ENCODE measurements at regions not wholly inside any gene's neighbourhood (a gene's known extent, or its start where the extent isn't known, plus 50 kb on each side); places are given as distances from the start of the nearest gene placed in this dataset.

DNA sequence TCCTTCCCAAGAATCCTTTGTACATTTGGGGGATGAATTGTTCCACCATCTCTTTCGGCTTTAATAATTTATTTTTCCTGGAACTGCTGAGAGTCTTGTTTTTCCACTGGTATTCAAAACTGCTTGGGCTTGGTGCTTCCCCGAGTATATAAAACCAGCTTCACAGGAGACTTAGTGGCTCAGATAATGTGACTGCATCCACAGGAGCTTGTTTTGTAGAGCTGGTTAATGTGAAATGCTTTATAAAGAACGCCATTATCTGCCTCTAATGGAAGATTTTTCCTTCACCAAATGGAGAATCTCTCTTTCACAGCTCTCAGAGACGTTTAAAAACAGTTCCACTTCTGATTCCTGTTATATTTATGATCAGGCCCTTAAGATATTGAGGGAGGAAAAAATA is 935.5 kb downstream of the RAB28 start:
- no peak for FAIRE-seq
- ChIA-PET POLR2A (no interaction called here), CTCF (ENCODE audit: low intra/inter-chr PET ratio) (no interaction called here)
- no peak for ATAC-seq
- Histone ChIP-seq H4K20me1 (replicated peaks; ENCODE audit: control insufficient read depth, insufficient read depth, low read length) (no peaks in the 10 kb centered on the region), H3K4me2 (ENCODE audit: insufficient read depth, low read length) (no peak overlapping the region), H3K4me3 (no peak overlapping the region), H2AFZ (ENCODE audit: low read depth, low read length) (no peak overlapping the region), H3K27me3 (ENCODE audit: control insufficient read depth in 2 of 2, insufficient read depth in 2 of 2, low read length in 2 of 2) (no peaks in the 10 kb centered on the region), H3K36me3 (ENCODE audit: control insufficient read depth, insufficient read depth, low read length) (no peaks in the 10 kb centered on the region), H3K79me2 (ENCODE audit: control insufficient read depth, insufficient read depth, low read length) (no peaks in the 10 kb centered on the region), H3K9me3 (replicated peaks; ENCODE audit: control insufficient read depth, insufficient read depth, low read depth, low read length) (no peaks in the 10 kb centered on the region), H3K9ac (ENCODE audit: insufficient read depth in 1 of 2, low read depth in 2 of 2, low read length in 2 of 2) (no peak overlapping the region), H3K27ac (ENCODE audit: extremely low read depth, low read depth, low read length) (no peak overlapping the region), H3K4me1 (replicated peaks in 1 of 2; ENCODE audit: control insufficient read depth in 2 of 2, insufficient read depth in 2 of 2, low read length in 2 of 2) (no peaks in the 10 kb centered on the region), H3K9me1 (ENCODE audit: control insufficient read depth, insufficient read depth, low read length) (no peaks in the 10 kb centered on the region)
- intact Hi-C loops (cut with micrococcal nuclease): no loop called here
- BruUV-seq (replicated peaks): no TSS peak
- in situ Hi-C loops (cut with MboI): no loop called here
- no peak for DNase-seq (ENCODE audit: extremely low read depth in 1 of 4, low spot score in 3 of 4)
- 0% methylated on average over 4 of the region's 4 CpGs for WGBS (ENCODE audit: insufficient coverage, low coverage, missing lambda C conversion rate)
- TF ChIP-seq TOE1 (IDR thresholded peaks at IDR 0.05; ENCODE audit: borderline replicate concordance) (no peak), TOE1 (CRISPR knock-in tag; IDR thresholded peaks at IDR 0.05; ENCODE audit: borderline replicate concordance, low read depth) (no peak), XRCC4 (IDR thresholded peaks at IDR 0.05; ENCODE audit: extremely low read depth, insufficient read depth, insufficient read length) (no peak), ELF1 (tag; IDR thresholded peaks at IDR 0.05) (no peak), GATAD2A (IDR thresholded peaks at IDR 0.05) (no peak), EHMT2 (IDR thresholded peaks at IDR 0.05) (no peak), POLR2G (IDR thresholded peaks at IDR 0.05; ENCODE audit: low read depth, low read length) (no peak), HNRNPUL1 (IDR thresholded peaks at IDR 0.05; ENCODE audit: low read length) (no peak), ZNF408 (CRISPR knock-in tag; IDR thresholded peaks at IDR 0.05; ENCODE audit: low read depth) (no peak), L3MBTL2 (IDR thresholded peaks at IDR 0.05) (no peak), HIVEP1 (CRISPR knock-in tag; IDR thresholded peaks at IDR 0.05) (no peak), NONO (IDR thresholded peaks at IDR 0.05; ENCODE audit: low read depth in 2 of 2, low read length in 1 of 2) (no peak), ZNF282 (CRISPR knock-in tag; IDR thresholded peaks at IDR 0.05) (no peak), ZNF583 (CRISPR knock-in tag; IDR thresholded peaks at IDR 0.05) (no peak), FOXA1 (IDR thresholded peaks at IDR 0.05; ENCODE audit: borderline replicate concordance) (no peak), NRF1 (conservative IDR thresholded peaks at IDR 0.05 in 1 of 2, IDR thresholded peaks at IDR 0.05 in 1 of 2) (no peak)
- TF ChIP-seq, protein P1, sequence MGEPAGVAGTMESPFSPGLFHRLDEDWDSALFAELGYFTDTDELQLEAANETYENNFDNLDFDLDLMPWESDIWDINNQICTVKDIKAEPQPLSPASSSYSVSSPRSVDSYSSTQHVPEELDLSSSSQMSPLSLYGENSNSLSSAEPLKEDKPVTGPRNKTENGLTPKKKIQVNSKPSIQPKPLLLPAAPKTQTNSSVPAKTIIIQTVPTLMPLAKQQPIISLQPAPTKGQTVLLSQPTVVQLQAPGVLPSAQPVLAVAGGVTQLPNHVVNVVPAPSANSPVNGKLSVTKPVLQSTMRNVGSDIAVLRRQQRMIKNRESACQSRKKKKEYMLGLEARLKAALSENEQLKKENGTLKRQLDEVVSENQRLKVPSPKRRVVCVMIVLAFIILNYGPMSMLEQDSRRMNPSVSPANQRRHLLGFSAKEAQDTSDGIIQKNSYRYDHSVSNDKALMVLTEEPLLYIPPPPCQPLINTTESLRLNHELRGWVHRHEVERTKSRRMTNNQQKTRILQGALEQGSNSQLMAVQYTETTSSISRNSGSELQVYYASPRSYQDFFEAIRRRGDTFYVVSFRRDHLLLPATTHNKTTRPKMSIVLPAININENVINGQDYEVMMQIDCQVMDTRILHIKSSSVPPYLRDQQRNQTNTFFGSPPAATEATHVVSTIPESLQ (CRISPR knock-in tag; IDR thresholded peaks at IDR 0.05): no peak

All from K562 (cell line).